ENCODE measurements at regions not wholly inside any gene's neighbourhood (a gene's known extent, or its start where the extent isn't known, plus 50 kb on each side); places are given as distances from the start of the nearest gene placed in this dataset.

GRCh38 chr7:15889507-15889906 is 203.0 kb upstream of the MEOX2 start:
- FAIRE-seq (no peak), DNase-seq (ENCODE audit: extremely low spot score, insufficient read length, low read depth) (no peak)

DNA sequence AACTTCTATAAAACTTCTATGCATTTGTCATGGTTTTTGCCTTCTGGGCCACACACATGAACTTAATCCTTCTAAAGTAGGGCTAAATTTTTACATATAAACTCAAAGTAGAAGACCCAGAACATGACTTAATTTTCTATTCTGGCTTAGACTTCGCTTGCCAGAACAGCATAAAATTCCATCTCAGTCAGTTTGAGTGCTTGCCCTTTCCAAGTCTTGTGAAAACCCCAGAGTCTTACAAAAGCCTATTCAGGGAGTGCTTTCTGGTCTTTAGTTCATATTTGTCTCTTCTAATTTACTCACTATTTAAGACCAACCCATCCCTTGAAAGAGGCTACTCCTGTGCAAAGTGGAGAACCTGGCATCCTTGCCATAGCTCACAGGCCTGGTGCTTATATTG is 201.6 kb upstream of the MEOX2 start:
- DNase-seq (ENCODE audit: extremely low spot score, insufficient read length, low read depth) (no peak), FAIRE-seq (no peak)

GRCh38 chr7:15886626-15887025 is 200.1 kb upstream of the MEOX2 start:
- no peak for DNase-seq (ENCODE audit: extremely low spot score, insufficient read length, low read depth)

DNA sequence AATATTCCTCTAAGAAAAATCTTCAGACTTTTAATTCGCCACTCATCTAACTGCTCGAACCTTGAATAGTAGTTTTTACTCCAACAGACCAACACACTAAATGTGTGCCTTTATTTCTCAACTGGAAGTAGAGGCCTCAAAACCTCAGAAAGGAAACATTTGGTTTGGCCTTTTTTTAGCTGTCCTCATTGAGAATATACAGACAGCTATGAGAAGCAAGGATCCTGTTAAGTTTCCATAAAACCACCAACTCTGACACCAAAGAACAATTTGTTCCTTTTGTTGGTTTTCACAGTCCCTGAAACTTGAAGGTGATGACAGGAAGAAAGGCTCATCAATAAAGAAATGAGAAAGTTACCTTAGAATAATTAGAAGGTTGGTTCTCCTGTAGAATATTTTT is 199.2 kb upstream of the MEOX2 start:
- FAIRE-seq: no peak
- DNase-seq (ENCODE audit: extremely low spot score, insufficient read length, low read depth): no peak

More at GRCh38 chr7:15886626-15887025, 200.1 kb upstream of the MEOX2 start:
- FAIRE-seq: no peak

GRCh38 chr7:15874774-15875173 is 188.3 kb upstream of the MEOX2 start:
- no peak for FAIRE-seq
- no peak for DNase-seq (ENCODE audit: extremely low spot score, insufficient read length, low read depth)

GRCh38 chr7:15870347-15870746 is 183.9 kb upstream of the MEOX2 start:
- DNase-seq (ENCODE audit: extremely low spot score, insufficient read length, low read depth) (no peak), FAIRE-seq (no peak)

- FAIRE-seq: no peak
- no peak for DNase-seq (ENCODE audit: extremely low spot score, insufficient read length, low read depth)
These were observed 181.0 kb upstream of the MEOX2 start for GRCh38 chr7:15867441-15867840.

DNA sequence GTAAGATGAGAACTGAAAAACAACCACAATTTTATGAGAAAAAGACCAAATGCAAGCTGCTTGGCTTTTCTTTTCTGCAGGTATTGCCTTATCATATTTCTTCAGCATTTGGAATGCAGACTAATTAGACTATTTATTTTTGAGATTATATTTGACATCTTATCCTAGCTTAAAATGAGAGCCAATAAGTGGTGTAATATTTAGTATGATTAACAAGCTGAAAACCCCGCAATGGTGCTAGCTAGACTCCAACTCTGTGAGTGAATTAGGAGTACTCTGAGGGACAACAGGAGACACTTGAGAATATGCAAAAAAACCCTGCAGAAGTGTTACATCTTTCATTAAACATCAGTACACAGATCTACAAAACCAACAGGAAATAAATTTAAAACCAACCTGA is 180.3 kb upstream of the MEOX2 start:
- DNase-seq (ENCODE audit: extremely low spot score, insufficient read length, low read depth) (no peak), FAIRE-seq (no peak)

DNA sequence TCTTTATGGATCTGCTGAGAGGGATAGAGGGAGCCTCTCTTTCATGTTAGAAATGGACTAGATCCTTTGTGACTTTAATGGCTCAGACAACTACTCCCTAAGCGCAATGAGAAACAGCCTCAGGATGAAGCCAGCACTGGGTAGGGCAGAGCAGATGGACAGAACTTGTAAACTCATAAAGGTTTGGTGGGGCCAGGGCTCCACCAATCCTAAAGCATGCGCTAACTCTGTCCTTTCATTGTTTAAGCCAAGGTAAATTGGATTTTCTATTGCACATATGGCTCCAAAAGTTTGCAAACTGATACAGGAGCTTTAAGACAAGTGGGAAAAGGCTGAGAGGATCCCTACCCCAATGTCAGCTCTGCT is 178.1 kb upstream of the MEOX2 start:
- FAIRE-seq: no peak
- no peak for DNase-seq (ENCODE audit: extremely low spot score, insufficient read length, low read depth)

- FAIRE-seq: no peak
- DNase-seq (ENCODE audit: extremely low spot score, insufficient read length, low read depth): no peak
These were observed 177.6 kb upstream of the MEOX2 start for GRCh38 chr7:15863951-15864625.

DNA sequence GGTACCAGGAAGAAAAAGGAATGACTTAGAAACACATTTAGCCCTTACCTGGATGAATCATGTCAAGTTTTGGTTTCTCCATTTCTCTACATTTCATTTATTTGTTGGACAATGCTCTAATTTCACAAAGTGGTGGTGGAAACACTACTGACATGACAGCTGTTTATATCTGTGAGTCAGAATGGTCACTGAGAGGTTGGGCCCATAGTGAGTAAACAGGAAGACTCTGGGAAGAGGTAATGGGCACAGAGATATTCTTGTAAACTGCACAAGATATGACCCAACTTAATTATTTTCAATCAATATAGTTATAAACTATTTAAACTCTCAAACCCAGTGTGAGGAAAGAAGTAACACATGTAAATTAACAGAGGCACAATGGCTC is 176.3 kb upstream of the MEOX2 start:
- FAIRE-seq: no peak
- no peak for DNase-seq (ENCODE audit: extremely low spot score, insufficient read length, low read depth)

GRCh38 chr7:15862016-15862780 is 175.7 kb upstream of the MEOX2 start:
- DNase-seq (ENCODE audit: extremely low spot score, insufficient read length, low read depth) (no peak), FAIRE-seq (no peak)

- FAIRE-seq (no peak), DNase-seq (ENCODE audit: extremely low spot score, insufficient read length, low read depth) (no peak)
These were observed 173.9 kb upstream of the MEOX2 start for GRCh38 chr7:15860264-15860949.

DNA sequence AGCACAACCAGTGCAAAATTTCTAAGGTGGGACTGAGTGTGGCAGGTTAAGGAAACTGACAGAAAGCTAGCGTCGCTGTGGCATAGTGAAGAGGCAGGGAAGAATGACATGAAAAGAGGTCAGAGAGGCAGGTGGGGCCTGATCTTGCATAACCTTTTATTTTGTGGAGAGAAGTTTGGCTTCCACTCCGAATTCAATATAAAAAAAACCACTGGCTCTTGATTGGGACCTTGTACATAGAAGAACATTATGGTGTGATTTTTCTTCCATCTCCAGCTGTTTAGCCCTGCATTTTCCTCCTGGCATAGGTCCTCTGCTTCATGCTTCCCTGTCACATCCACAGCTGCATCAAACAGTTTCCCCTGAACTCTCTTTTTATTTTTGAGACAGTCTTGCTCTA is 170.5 kb upstream of the MEOX2 start:
- no peak for DNase-seq (ENCODE audit: extremely low spot score, insufficient read length, low read depth)
- FAIRE-seq: no peak

DNA sequence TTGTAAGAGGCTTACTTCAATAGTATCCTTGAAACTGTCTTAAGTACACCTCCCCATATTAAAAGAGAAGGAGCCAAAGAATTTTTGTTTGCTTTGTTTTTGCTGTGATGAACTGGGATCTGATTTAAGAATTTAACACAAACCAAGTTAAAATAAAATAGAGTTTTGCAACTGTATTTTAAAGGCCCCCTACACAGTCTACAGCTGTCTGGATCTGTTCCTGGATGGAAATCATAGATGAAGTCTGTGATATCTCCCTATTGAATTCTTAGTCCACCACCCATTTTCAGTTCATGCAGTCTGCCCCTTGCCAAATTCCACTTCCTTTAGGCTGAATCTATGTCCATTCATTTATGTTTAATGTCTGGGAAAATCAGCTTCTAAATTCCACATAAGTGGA is 169.8 kb upstream of the MEOX2 start:
- FAIRE-seq: no peak
- DNase-seq (ENCODE audit: extremely low spot score, insufficient read length, low read depth): no peak

- FAIRE-seq (no peak), DNase-seq (ENCODE audit: extremely low spot score, insufficient read length, low read depth) (no peak)
These were observed 169.1 kb upstream of the MEOX2 start for GRCh38 chr7:15855525-15856109.

GRCh38 chr7:15854841-15855524 is 168.5 kb upstream of the MEOX2 start:
- FAIRE-seq: no peak
- no peak for DNase-seq (ENCODE audit: extremely low spot score, insufficient read length, low read depth)

DNA sequence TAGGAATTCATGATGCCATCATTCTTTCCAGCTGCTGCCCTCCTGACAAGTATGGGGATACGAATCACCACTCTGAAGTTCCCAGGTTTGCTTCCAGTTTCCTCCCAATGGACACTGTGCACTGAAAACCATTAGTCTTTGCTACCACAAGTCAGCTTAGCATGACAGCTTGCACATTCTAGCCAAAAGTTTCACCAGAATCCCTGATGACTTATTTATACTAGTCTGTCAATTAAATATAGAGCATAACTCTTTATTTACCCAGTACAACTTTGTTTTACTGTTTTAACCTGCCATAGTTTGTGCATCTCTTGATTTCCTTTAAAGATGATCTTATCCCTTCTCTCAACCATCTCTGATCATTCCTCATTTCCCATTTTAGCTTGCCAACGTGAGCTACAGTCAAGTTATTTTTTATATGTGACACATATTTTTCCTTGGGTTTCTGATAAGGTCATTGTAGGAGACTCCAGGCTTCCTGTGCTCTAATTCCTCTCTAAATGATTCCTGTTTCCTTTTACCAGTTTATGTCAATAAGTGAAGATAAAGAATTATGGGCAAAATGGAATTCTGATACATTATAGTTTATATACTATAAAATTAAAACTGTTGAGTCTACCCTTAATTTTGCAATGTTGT is 167.5 kb upstream of the MEOX2 start:
- no peak for DNase-seq (ENCODE audit: extremely low spot score, insufficient read length, low read depth)
- no peak for FAIRE-seq

DNA sequence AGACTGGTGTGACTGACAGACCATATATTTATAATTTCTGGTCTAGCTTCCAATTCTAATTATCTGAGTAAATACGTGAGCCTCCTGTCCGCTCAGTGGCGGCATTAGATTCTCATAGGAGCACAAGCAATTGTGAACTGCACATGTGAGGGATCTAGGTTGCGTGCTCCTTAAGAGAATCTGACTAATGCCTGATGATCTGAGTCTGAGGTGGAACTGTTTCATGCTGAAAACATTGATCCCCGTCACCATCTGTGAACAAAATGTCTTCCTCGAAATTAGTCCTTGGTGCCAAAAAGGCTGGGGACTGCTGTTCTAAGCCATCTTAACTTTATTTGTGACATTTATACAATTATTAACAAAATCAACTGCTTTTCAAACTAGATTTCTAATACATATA is 164.7 kb upstream of the MEOX2 start:
- FAIRE-seq (no peak), DNase-seq (ENCODE audit: extremely low spot score, insufficient read length, low read depth) (no peak)

- FAIRE-seq (no peak), DNase-seq (ENCODE audit: extremely low spot score, insufficient read length, low read depth) (no peak)
These were observed 162.4 kb upstream of the MEOX2 start for GRCh38 chr7:15848901-15849300.
